GM20000 (cell line): ENCODE measurements at regions not wholly inside any gene's neighbourhood (a gene's known extent, or its start where the extent isn't known, plus 50 kb on each side); places are given as distances from the start of the nearest gene placed in this dataset.

Experiments used
- DNase-seq: peaks from one replicate; pipeline ENCODE4 v3.0.0; 2012; ENCODE audit warnings: low spot score
- TF ChIP-seq, protein P1 (sequence below): IDR thresholded peaks from 2 replicates; pipeline ENCODE4 v1.5.1; 2012; ENCODE audit warnings: mild to moderate bottlenecking, control low read depth; ENCODE audit errors: extremely low read depth, missing control alignments

DNA sequence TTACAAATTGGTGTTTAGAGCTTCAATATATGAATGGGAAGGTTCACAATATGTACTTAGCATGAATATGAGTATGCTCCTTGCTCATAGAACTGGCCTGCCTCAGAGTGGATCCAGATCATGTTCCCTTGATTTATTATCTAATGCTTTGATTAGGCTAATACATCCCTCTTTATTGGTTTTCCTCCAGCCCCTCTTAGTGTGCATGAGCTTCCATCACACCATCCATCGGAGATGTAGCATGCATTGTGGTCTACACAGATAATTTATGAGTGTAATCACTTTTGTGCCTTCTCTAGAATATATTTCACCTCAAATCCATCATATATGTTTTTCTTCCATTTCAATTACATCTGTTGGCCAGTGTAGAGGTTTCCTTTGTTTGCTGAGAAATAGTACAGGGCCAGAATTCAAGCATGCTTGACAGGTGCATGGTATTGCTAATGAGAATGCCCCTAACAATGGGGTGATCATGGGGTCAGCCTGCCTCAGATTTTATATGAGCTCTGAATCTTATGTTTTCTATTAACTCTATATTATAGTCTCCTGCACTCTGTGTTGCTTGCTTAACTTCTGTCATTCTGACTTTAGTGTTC, 786.4 kb upstream of the ARPP21 start:
- TF ChIP-seq, protein P1, sequence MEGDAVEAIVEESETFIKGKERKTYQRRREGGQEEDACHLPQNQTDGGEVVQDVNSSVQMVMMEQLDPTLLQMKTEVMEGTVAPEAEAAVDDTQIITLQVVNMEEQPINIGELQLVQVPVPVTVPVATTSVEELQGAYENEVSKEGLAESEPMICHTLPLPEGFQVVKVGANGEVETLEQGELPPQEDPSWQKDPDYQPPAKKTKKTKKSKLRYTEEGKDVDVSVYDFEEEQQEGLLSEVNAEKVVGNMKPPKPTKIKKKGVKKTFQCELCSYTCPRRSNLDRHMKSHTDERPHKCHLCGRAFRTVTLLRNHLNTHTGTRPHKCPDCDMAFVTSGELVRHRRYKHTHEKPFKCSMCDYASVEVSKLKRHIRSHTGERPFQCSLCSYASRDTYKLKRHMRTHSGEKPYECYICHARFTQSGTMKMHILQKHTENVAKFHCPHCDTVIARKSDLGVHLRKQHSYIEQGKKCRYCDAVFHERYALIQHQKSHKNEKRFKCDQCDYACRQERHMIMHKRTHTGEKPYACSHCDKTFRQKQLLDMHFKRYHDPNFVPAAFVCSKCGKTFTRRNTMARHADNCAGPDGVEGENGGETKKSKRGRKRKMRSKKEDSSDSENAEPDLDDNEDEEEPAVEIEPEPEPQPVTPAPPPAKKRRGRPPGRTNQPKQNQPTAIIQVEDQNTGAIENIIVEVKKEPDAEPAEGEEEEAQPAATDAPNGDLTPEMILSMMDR, result no peak
- no peak for DNase-seq

DNA sequence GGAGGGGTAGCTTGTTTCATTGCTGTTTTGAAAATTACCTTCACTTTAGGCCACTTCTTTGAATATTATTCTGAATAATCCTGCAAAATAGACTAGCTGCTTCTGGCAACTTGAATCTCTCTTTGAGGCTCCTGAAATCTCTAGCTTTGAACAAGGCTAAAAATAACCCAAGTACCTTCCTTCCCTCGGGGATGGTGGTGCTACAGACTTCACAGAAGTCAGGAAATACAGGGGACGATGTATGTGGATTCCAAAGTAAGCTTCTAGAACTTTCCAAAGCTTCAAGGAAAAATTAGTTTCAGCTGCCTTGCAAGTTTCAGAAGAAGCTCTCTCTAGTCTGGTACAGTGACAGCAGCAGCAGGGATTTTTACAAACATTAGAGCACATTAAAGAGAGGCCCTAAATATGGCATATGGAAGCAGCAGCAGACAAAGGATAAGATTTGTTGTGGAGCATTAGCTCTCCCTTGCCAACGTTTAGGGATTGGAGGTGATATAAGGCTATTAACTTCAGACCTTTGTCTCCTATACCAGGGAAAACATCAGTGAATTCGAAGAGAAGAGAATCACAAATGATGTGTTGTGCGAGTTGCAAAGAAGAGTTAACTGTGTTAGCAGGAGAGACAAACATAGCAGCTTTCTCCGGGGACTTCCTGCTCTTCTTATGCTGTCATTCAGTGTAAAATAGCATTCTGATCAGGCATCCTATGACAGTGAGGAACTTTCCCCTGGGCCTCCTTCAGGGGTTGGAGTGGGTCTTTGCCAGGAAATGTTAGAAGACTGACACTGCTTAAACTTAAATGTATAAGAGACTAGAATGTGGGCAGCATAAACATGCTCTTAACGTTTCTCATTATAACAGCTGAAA, 783.0 kb upstream of the ARPP21 start:
- TF ChIP-seq, protein P1, result no peak
- DNase-seq, result no peak

DNA sequence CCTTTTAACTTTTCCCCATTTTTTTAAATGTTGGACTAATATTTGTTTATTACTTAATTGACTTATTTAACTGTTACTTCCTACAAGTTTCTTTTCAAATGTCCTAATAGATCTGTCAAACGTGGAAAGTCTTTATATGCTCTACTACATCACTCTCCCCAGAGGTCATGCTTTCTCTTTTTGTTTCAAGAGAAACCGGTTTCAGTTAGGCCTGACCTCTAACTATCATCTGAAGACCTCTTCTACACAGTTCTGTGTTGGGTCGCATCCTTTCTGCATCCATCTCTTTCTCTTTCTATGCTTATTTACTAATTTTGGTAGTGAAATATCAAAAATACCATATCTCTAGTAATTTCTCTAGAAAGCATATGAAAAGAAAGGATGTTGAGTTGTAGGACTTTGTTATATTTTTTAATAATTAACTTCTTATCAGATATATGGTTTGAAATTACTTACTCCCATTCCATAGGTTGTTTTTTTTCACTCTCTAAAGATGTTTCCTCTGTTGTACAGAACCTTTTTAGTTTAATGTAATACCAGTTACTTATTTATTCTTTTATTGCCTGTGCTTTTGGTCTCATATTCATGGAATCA, 781.2 kb upstream of the ARPP21 start:
- TF ChIP-seq, protein P1, result no peak
- peak; percentile 5 for DNase-seq

DNA sequence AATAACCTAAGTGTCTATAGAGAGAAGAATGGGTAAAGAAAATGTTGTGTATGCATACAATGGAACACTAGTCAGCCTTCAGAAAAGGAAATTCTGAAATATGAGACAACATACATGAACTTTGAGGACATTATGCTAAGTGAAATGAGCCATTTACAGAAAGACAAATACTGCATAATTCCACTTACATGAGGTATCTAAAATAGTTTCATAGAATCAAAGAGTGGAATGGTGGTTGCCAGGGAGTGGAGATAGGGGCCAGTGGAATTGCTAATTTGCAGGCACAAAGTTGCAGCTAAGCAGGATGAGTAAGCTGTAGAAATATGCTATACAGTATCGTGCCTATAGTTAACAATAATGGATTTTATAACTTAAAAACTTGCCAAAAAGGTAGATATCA, 779.6 kb upstream of the ARPP21 start:
- TF ChIP-seq, protein P1, result no peak
- no peak for DNase-seq

DNA sequence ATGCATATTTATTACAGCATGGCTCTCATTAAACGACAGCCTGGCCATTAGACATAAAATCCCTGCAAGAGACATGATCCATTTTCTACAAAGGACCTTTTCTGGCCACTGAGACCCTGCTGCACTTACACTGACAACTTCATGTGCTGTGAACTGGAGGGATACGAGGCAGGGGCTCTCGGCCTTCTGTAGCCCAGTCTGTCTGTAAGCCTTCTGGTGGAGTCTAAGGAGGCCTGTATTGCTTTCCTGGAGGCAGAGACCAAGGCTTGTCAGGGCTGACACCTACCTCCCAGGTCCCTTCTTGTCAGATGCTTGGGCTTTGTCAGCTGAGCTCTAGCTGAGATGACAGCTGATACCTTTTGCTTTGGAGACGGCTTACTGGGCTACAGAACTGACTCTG, 776.9 kb upstream of the ARPP21 start:
- TF ChIP-seq, protein P1, result no peak
- DNase-seq, result no peak

DNA sequence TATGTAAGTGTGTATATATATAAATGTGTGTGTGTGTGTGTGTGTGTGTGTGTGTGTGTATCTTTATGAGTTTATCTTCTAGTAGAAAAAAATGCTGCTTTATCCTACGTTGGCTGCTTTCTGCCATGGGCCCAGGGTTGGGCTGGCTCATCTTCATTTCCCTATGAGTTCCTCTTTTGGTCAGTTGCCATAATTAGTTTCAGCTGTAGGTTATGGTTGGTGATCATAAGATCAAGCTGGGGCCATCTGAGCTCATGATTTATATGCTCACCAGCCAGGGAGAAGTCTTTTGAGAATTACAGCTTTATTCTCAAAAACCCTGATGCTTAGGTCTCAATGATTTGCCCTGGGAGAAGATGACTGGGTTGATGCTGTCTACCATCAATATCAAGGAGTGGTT, 775.8 kb upstream of the ARPP21 start:
- TF ChIP-seq, protein P1, result no peak
- no peak for DNase-seq

DNA sequence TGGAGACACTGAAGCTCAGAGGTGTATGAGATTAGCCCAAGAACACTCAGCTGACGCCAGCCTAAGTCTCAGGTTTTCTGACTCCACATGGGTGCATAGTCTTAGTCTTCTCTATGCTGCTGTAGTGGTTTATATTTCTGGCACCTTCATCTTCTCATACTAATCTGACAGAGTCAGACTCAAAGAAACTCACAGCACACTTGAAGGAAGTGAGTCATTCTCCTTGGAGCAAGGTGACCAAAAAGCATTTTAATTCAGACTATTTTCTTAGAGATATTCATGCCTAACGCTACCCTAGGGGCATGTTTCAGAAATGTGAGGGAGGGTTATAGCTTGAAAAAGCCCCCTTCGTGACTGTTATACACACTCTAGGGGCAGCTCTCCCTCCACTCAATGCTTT, 775.3 kb upstream of the ARPP21 start:
- TF ChIP-seq, protein P1, result no peak
- DNase-seq, result no peak
